IMR-90 (cell line): ENCODE measurements at regions not wholly inside any gene's neighbourhood (a gene's known extent, or its start where the extent isn't known, plus 50 kb on each side); places are given as distances from the start of the nearest gene placed in this dataset.

Source experiments
- ATAC-seq: fragments of 200-7000 bp; cut with Tn5 transposase; 2 replicates; pipeline ENCODE4 v1.9.1; 2020; ENCODE audit warnings: low read depth, mild to moderate bottlenecking, moderate library complexity
- BruUV-seq: library from RNA; stranded (reverse); fragments of 400-500 nt; replicated peaks from 2 replicates; lab custom pipeline; 2021; lab: Mats Ljungman, UMichigan
- CTCF ChIA-PET: fragments of 300-600 bp; formaldehyde crosslinking; extraction: SDS; loops from one replicate; lab custom pipeline; 2021; ENCODE audit warnings: antibody characterized with exemption; lab: Yijun Ruan, JAX
- POLR2A ChIA-PET: fragments of 300-600 bp; sonication (Branson Sonifier 250); formaldehyde crosslinking; loops from one replicate; lab custom pipeline; 2022; ENCODE audit warnings: antibody characterized with exemption; ENCODE audit not compliant: unreplicated experiment; lab: Charles Lee
- DNase-seq: peaks from one replicate; pipeline ENCODE4 v3.0.0; 2013
- H2AFZ ChIP-seq: replicated peaks from 2 replicates; pipeline ENCODE3; 2013; ENCODE audit warnings: low read length, mild to moderate bottlenecking; ENCODE audit not compliant: poor library complexity
- H2AK5ac ChIP-seq: 2 replicates; pipeline ENCODE4 v1.6.1; 2013; ENCODE audit warnings: low read depth, low read length, inconsistent platforms
- H2AK9ac ChIP-seq: replicated peaks from 2 replicates; pipeline ENCODE3; 2013; ENCODE audit warnings: mild to moderate bottlenecking, low read depth, low read length, moderate library complexity; ENCODE audit not compliant: poor library complexity
- H2BK120ac ChIP-seq: 2 replicates; pipeline ENCODE4 v1.6.1; 2013; ENCODE audit warnings: low read depth, low read length, inconsistent platforms
- H2BK15ac ChIP-seq: 3 replicates; pipeline ENCODE4 v1.6.1; 2013; ENCODE audit warnings: low read depth, low read length, inconsistent platforms
- H2BK20ac ChIP-seq: 2 replicates; pipeline ENCODE4 v1.6.1; 2013; ENCODE audit warnings: low read depth, mild to moderate bottlenecking, inconsistent platforms, low read length, moderate library complexity
- H2BK5ac ChIP-seq: 2 replicates; pipeline ENCODE4 v1.6.1; 2013; ENCODE audit warnings: mild to moderate bottlenecking, low read depth, low read length, inconsistent platforms; ENCODE audit not compliant: poor library complexity, severe bottlenecking
- H3K14ac ChIP-seq: replicated peaks from 2 replicates; pipeline ENCODE4 v1.6.1; 2013; ENCODE audit warnings: low read depth, low read length, inconsistent platforms
- H3K18ac ChIP-seq: 2 replicates; pipeline ENCODE4 v1.6.1; 2013; ENCODE audit warnings: low read depth, low read length, control low read depth
- H3K23ac ChIP-seq: 2 replicates; pipeline ENCODE4 v1.6.1; 2013; ENCODE audit warnings: low read depth, low read length, inconsistent platforms
- H3K27ac ChIP-seq: 2 replicates; pipeline ENCODE4 v1.5.1; 2013; ENCODE audit warnings: mild to moderate bottlenecking, control low read depth, low read length; ENCODE audit not compliant: insufficient read depth
- H3K27me3 ChIP-seq: 2 replicates; pipeline ENCODE4 v1.6.1; 2013; ENCODE audit warnings: low read length; ENCODE audit not compliant: control insufficient read depth, insufficient read depth
- H3K36me3 ChIP-seq: 2 replicates; pipeline ENCODE4 v1.6.1; 2013; ENCODE audit warnings: low read length, mixed read lengths; ENCODE audit not compliant: control insufficient read depth, insufficient read depth
- H3K4ac ChIP-seq: 2 replicates; pipeline ENCODE4 v1.6.1; 2013; ENCODE audit warnings: low read depth, low read length, inconsistent platforms
- H3K4me1 ChIP-seq: 2 replicates; pipeline ENCODE4 v1.6.1; 2013; ENCODE audit warnings: low read length, mixed read lengths; ENCODE audit not compliant: control insufficient read depth, insufficient read depth
- H3K4me2 ChIP-seq: 2 replicates; pipeline ENCODE4 v1.6.1; 2013; ENCODE audit warnings: low read depth, mild to moderate bottlenecking, control low read depth, low read length, moderate library complexity
- H3K4me3 ChIP-seq: 2 replicates; pipeline ENCODE4 v1.5.1; 2013; ENCODE audit warnings: low read depth, mild to moderate bottlenecking, control low read depth, low read length, moderate library complexity; ENCODE audit not compliant: insufficient read depth
- H3K56ac ChIP-seq: 2 replicates; pipeline ENCODE4 v1.6.1; 2013; ENCODE audit warnings: low read length, inconsistent platforms; ENCODE audit not compliant: insufficient read depth; ENCODE audit errors: extremely low read depth
- H3K79me1 ChIP-seq, 2 experiments: 2 replicates each; pipeline ENCODE4 v1.6.1; 2013; ENCODE audit warnings: low read length in 2 of 2, inconsistent platforms in 1 of 2, low read depth in 1 of 2
- H3K9ac ChIP-seq: 2 replicates; pipeline ENCODE4 v1.6.1; 2013; ENCODE audit warnings: low read depth, low read length, control low read depth
- H3K9me1 ChIP-seq: 2 replicates; pipeline ENCODE4 v1.6.1; 2013; ENCODE audit warnings: low read length, inconsistent platforms; ENCODE audit not compliant: insufficient read depth
- H3K9me3 ChIP-seq: 2 replicates; pipeline ENCODE4 v1.6.1; 2013; ENCODE audit warnings: low read length; ENCODE audit not compliant: control insufficient read depth, insufficient read depth
- H4K20me1 ChIP-seq: 2 replicates; pipeline ENCODE4 v1.6.1; 2013; ENCODE audit warnings: low read length, inconsistent platforms; ENCODE audit not compliant: insufficient read depth
- H4K5ac ChIP-seq: 2 replicates; pipeline ENCODE4 v1.6.1; 2013; ENCODE audit warnings: mild to moderate bottlenecking, low read depth, low read length, control low read depth
- H4K8ac ChIP-seq, 2 experiments: 2 replicates each; pipeline ENCODE4 v1.6.1; 2013; ENCODE audit warnings: low read depth in 2 of 2, low read length in 2 of 2, control low read depth in 1 of 2, inconsistent platforms in 1 of 2
- H4K91ac ChIP-seq: 2 replicates; pipeline ENCODE4 v1.6.1; 2013; ENCODE audit warnings: low read depth, low read length, inconsistent platforms; ENCODE audit not compliant: insufficient read depth
- BHLHE40 ChIP-seq: fragments of 150-350 bp; IDR thresholded peaks from 2 replicates; pipeline ENCODE4 v1.6.1; 2016; ENCODE audit warnings: mild to moderate bottlenecking, low read depth, low read length
- CEBPB ChIP-seq: IDR thresholded peaks from 2 replicates; pipeline ENCODE4 v1.6.1; 2012; ENCODE audit warnings: low read depth, low read length, improper control_type of control experiment
- CHD1 ChIP-seq: IDR thresholded peaks from 2 replicates; pipeline ENCODE4 v1.6.1; 2012; ENCODE audit warnings: low read depth, low read length, improper control_type of control experiment
- CTCF ChIP-seq: conservative IDR thresholded peaks from 2 replicates; pipeline ENCODE4 v1.5.1; 2012; ENCODE audit warnings: mild to moderate bottlenecking, low read depth, low read length, improper control_type of control experiment
- ELK1 ChIP-seq: fragments of 150-350 bp; IDR thresholded peaks from 2 replicates; pipeline ENCODE4 v1.6.1; 2016; ENCODE audit warnings: low read depth, mild to moderate bottlenecking, low read length, moderate library complexity, borderline replicate concordance
- FOS ChIP-seq: fragments of 150-350 bp; IDR thresholded peaks from 2 replicates; pipeline ENCODE4 v1.6.1; 2016; ENCODE audit warnings: low read depth, low read length
- MAFK ChIP-seq: IDR thresholded peaks from 2 replicates; pipeline ENCODE4 v1.6.1; 2012; ENCODE audit warnings: low read depth, low read length, improper control_type of control experiment
- MAZ ChIP-seq: IDR thresholded peaks from 2 replicates; pipeline ENCODE4 v1.6.1; 2012; ENCODE audit warnings: low read depth, mild to moderate bottlenecking, low read length, improper control_type of control experiment, moderate library complexity, borderline replicate concordance
- MXI1 ChIP-seq: IDR thresholded peaks from 2 replicates; pipeline ENCODE4 v1.6.1; 2012; ENCODE audit warnings: low read depth, mild to moderate bottlenecking, low read length, moderate library complexity, borderline replicate concordance
- NFE2L2 ChIP-seq: fragments of 150-350 bp; IDR thresholded peaks from 2 replicates; pipeline ENCODE4 v1.6.1; 2016; ENCODE audit warnings: low read depth, mild to moderate bottlenecking, low read length
- POLR2A ChIP-seq: IDR thresholded peaks from 2 replicates; pipeline ENCODE4 v1.6.1; 2012; ENCODE audit warnings: mild to moderate bottlenecking, low read depth, low read length
- RAD21 ChIP-seq: IDR thresholded peaks from 2 replicates; pipeline ENCODE4 v1.6.1; 2012; ENCODE audit warnings: low read length, improper control_type of control experiment
- RCOR1 ChIP-seq: IDR thresholded peaks from 2 replicates; pipeline ENCODE4 v1.6.1; 2012; ENCODE audit warnings: mild to moderate bottlenecking, low read length, improper control_type of control experiment; ENCODE audit not compliant: insufficient replicate concordance
- RFX5 ChIP-seq: IDR thresholded peaks from 2 replicates; pipeline ENCODE4 v1.8.0; 2012; ENCODE audit warnings: low read depth, mild to moderate bottlenecking, low read length, moderate library complexity
- SMC3 ChIP-seq: fragments of 150-350 bp; IDR thresholded peaks from 2 replicates; pipeline ENCODE4 v1.6.1; 2016; ENCODE audit warnings: low read depth, mild to moderate bottlenecking, antibody characterized with exemption, low read length, moderate library complexity
- USF2 ChIP-seq: fragments of 150-350 bp; IDR thresholded peaks from 2 replicates; pipeline ENCODE4 v1.6.1; 2017; ENCODE audit warnings: mild to moderate bottlenecking, antibody characterized with exemption, low read length, low read depth
- WGBS, 2 experiments: methylation state at CpG; one replicate each; pipeline versions ENCODE4 v1.1.5 to v1.1.7; 2013; ENCODE audit warnings: missing lambda C conversion rate in 2 of 2; ENCODE audit not compliant: insufficient read length in 1 of 2; ENCODE audit errors: extremely low coverage in 2 of 2; 5-methylcytosine and 5-hydroxymethylcytosine counted together
- dilution Hi-C: fragments of 300-500 bp; cut with HindIII; formaldehyde crosslinking; loops from one replicate; pipeline ENCODE4 v1.14.3; 2018; ENCODE audit warnings: low sequenced_read_pairs; ENCODE audit not compliant: unreplicated experiment
- in situ Hi-C: fragments of 300-500 bp; cut with MboI; formaldehyde crosslinking; loops from 3 replicates; pipeline ENCODE4 v1.14.3; 2019; ENCODE audit warnings: low sequenced_read_pairs, inconsistent platforms, mixed read lengths
- intact Hi-C: fragments of 100-400 bp; cut with micrococcal nuclease; formaldehyde crosslinking; loops from 2 replicates; pipeline ENCODE4 v1.10.0; 2022

- no peak overlapping the region for H3K18ac ChIP-seq
- no peak overlapping the region for H3K23ac ChIP-seq
- no peaks in the 10 kb centered on the region for H3K36me3 ChIP-seq
- no peak overlapping the region for H4K5ac ChIP-seq
- H3K4ac ChIP-seq, result no peak overlapping the region
- no peak overlapping the region for H2BK120ac ChIP-seq
- TF ChIP-seq NFE2L2 (no peak), MAFK (no peak), FOS (no peak), POLR2A (no peak), ELK1 (no peak), CEBPB (no peak), BHLHE40 (no peak), RFX5 (no peak), MXI1 (no peak), MAZ (no peak), RCOR1 (no peak), CHD1 (no peak), RAD21 (no peak), USF2 (no peak), SMC3 (no peak), CTCF (no peak)
- no peak overlapping the region for H2BK15ac ChIP-seq
- DNase-seq (no peak), ATAC-seq (no peak)
- H3K56ac ChIP-seq, result no peak overlapping the region
- H4K20me1 ChIP-seq, result no peaks in the 10 kb centered on the region
- H4K8ac ChIP-seq, result no peak overlapping the region
- H3K4me1 ChIP-seq, result no peaks in the 10 kb centered on the region
- no peaks in the 10 kb centered on the region for H3K79me1 ChIP-seq
- H3K14ac ChIP-seq, result no peak overlapping the region
- H2AK9ac ChIP-seq, result no peak overlapping the region
- no peak overlapping the region for H3K4me2 ChIP-seq
- no peak overlapping the region for H3K27ac ChIP-seq
- ChIA-PET POLR2A (no interaction called here), CTCF (no interaction called here)
- H2BK5ac ChIP-seq, result no peak overlapping the region
- no peak overlapping the region for H2AFZ ChIP-seq
- dilution Hi-C loops, result no loop called here
- intact Hi-C loops, result no loop called here
- in situ Hi-C loops, result no loop called here
- H3K9me1 ChIP-seq, result no peaks in the 10 kb centered on the region
- no peak overlapping the region for H2AK5ac ChIP-seq
- no peaks in the 10 kb centered on the region for H3K9me3 ChIP-seq
- H3K9ac ChIP-seq, result no peak overlapping the region
- no CpG with 5 or more reads among the region's 1 CpG for WGBS, 2 experiments
- no TSS peak for BruUV-seq
- no peak overlapping the region for H4K91ac ChIP-seq
- H3K27me3 ChIP-seq, result no peaks in the 10 kb centered on the region
- H3K4me3 ChIP-seq, result no peak overlapping the region
- H2BK20ac ChIP-seq, result no peak overlapping the region
Observed at GRCh38 chr4:117545039-117545438, 459.7 kb upstream of the TRAM1L1 start.
